Activated naive CD4-positive, alpha-beta T cell treated with Interleukin-2 at 50 U/mL for 16 hours (primary cell): ENCODE measurements at regions not wholly inside any gene's neighbourhood (a gene's known extent, or its start where the extent isn't known, plus 50 kb on each side); places are given as distances from the start of the nearest gene placed in this dataset.
"Not testable (repeated sequence)": the region's sequence is repeated elsewhere in the genome, so short reads cannot be mapped to it uniquely, and the experiment has no call there.

Source experiments
- DNase-seq: peaks from one replicate; pipeline ENCODE4 v3.0.0-alpha.2; 2020

GRCh38 chr2:210730672-210731071 lies 174.3 kb downstream of the CPS1 start:
- DNase-seq = no peak

GRCh38 chr2:210746826-210747225 lies 190.4 kb downstream of the CPS1 start:
- DNase-seq = not testable (repeated sequence)

- DNase-seq = no peak
Observed at GRCh38 chr2:210752532-210752931, 196.1 kb downstream of the CPS1 start.

GRCh38 chr2:210753386-210753785 lies 197.0 kb downstream of the CPS1 start:
- DNase-seq = no peak

GRCh38 chr2:210756855-210757254 lies 200.5 kb downstream of the CPS1 start:
- no peak for DNase-seq

- no peak for DNase-seq
Observed at GRCh38 chr2:210762604-210763588, 206.5 kb downstream of the CPS1 start.

GRCh38 chr2:210768329-210768910 lies 212.0 kb downstream of the CPS1 start:
- no peak for DNase-seq

- no peak for DNase-seq
Observed at GRCh38 chr2:210776756-210777155, 220.4 kb downstream of the CPS1 start.

GRCh38 chr2:210782222-210782621 lies 225.8 kb downstream of the CPS1 start:
- no peak for DNase-seq

- DNase-seq = not testable (repeated sequence)
Observed at GRCh38 chr2:210787831-210788230, 231.4 kb downstream of the CPS1 start.

- DNase-seq = no peak
Observed at GRCh38 chr2:210792000-210792399, 235.6 kb downstream of the CPS1 start.

- no peak for DNase-seq
Observed at GRCh38 chr2:210795506-210795905, 239.1 kb downstream of the CPS1 start.

GRCh38 chr2:210798180-210798579 lies 241.8 kb downstream of the CPS1 start:
- DNase-seq = no peak

- no peak for DNase-seq
Observed at GRCh38 chr2:210814251-210815025, 258.0 kb downstream of the CPS1 start.

GRCh38 chr2:210816769-210817168 lies 260.4 kb downstream of the CPS1 start:
- DNase-seq = no peak

GRCh38 chr2:210818473-210818872 lies 262.1 kb downstream of the CPS1 start:
- no peak for DNase-seq

- no peak for DNase-seq
Observed at GRCh38 chr2:210833403-210833802, 277.0 kb downstream of the CPS1 start.

- no peak for DNase-seq
Observed at GRCh38 chr2:210839034-210839433, 282.6 kb downstream of the CPS1 start.

GRCh38 chr2:210839450-210839849 lies 283.1 kb downstream of the CPS1 start:
- DNase-seq = no peak

- DNase-seq = no peak
Observed at GRCh38 chr2:210842896-210843295, 286.5 kb downstream of the CPS1 start.

GRCh38 chr2:210844016-210844415 lies 287.6 kb downstream of the CPS1 start:
- no peak for DNase-seq

GRCh38 chr2:210859314-210859713 lies 302.9 kb downstream of the CPS1 start:
- no peak for DNase-seq

GRCh38 chr2:210860276-210860675 lies 303.9 kb downstream of the CPS1 start:
- no peak for DNase-seq
